Glutamatergic neuron (in vitro differentiated cells): ENCODE measurements at regions not wholly inside any gene's neighbourhood (a gene's known extent, or its start where the extent isn't known, plus 50 kb on each side); places are given as distances from the start of the nearest gene placed in this dataset.

Experiments used
- DNase-seq: peaks from one replicate; pipeline ENCODE4 v3.0.0; 2022
- H3K27ac Mint-ChIP-seq: one replicate; pipeline ENCODE4 v1.8.0; 2020; ENCODE audit warnings: mild to moderate bottlenecking, mixed read lengths, inconsistent platforms; ENCODE audit not compliant: unreplicated experiment
- H3K27me3 Mint-ChIP-seq: one replicate; pipeline ENCODE4 v1.8.0; 2020; ENCODE audit warnings: mild to moderate bottlenecking, moderate library complexity, mixed read lengths, inconsistent platforms; ENCODE audit not compliant: unreplicated experiment
- H3K36me3 Mint-ChIP-seq: one replicate; pipeline ENCODE4 v1.8.0; 2020; ENCODE audit warnings: mild to moderate bottlenecking, mixed read lengths, inconsistent platforms; ENCODE audit not compliant: unreplicated experiment
- H3K4me1 Mint-ChIP-seq: one replicate; pipeline ENCODE4 v1.8.0; 2020; ENCODE audit warnings: mild to moderate bottlenecking, low read depth, mixed read lengths, inconsistent platforms; ENCODE audit not compliant: unreplicated experiment
- H3K4me3 Mint-ChIP-seq: one replicate; pipeline ENCODE4 v1.8.0; 2020; ENCODE audit warnings: mild to moderate bottlenecking, mixed read lengths, inconsistent platforms; ENCODE audit not compliant: unreplicated experiment
- H3K9me3 Mint-ChIP-seq: one replicate; pipeline ENCODE4 v1.8.0; 2020; ENCODE audit warnings: mild to moderate bottlenecking, moderate library complexity, mixed read lengths, inconsistent platforms; ENCODE audit not compliant: unreplicated experiment
- CTCF ChIP-seq: fragments of 200-600 bp; sonication (generic); IDR thresholded peaks from one replicate; pipeline ENCODE4 v1.5.0; 2021; ENCODE audit not compliant: partially characterized antibody, unreplicated experiment

- no peak overlapping the region for H3K4me3 Mint-ChIP-seq
- no peak overlapping the region for H3K27ac Mint-ChIP-seq
- no peaks in the 10 kb centered on the region for H3K27me3 Mint-ChIP-seq
- no peak for TF ChIP-seq CTCF
- DNase-seq, result no peak
- H3K36me3 Mint-ChIP-seq, result no peaks in the 10 kb centered on the region
- H3K9me3 Mint-ChIP-seq, result no peaks in the 10 kb centered on the region
- no peaks in the 10 kb centered on the region for H3K4me1 Mint-ChIP-seq
Observed at GRCh38 chr13:67829641-67830040, 599.5 kb upstream of the PCDH9 start.

- Mint-ChIP-seq H3K4me3 (no peak overlapping the region), H3K27ac (no peak overlapping the region), H3K4me1 (no peaks in the 10 kb centered on the region), H3K27me3 (no peaks in the 10 kb centered on the region), H3K36me3 (no peaks in the 10 kb centered on the region), H3K9me3 (no peaks in the 10 kb centered on the region)
- TF ChIP-seq CTCF, result no peak
- no peak for DNase-seq
Observed at GRCh38 chr13:67827992-67828391, 597.9 kb upstream of the PCDH9 start.

- H3K9me3 Mint-ChIP-seq, result no peaks in the 10 kb centered on the region
- no peak for TF ChIP-seq CTCF
- no peaks in the 10 kb centered on the region for H3K27me3 Mint-ChIP-seq
- H3K4me3 Mint-ChIP-seq, result no peak overlapping the region
- DNase-seq, result no peak
- H3K36me3 Mint-ChIP-seq, result no peaks in the 10 kb centered on the region
- no peaks in the 10 kb centered on the region for H3K4me1 Mint-ChIP-seq
- no peak overlapping the region for H3K27ac Mint-ChIP-seq
Observed at GRCh38 chr13:67821606-67822005, 591.5 kb upstream of the PCDH9 start.

GRCh38 chr13:67806796-67807195 lies 576.7 kb upstream of the PCDH9 start:
- no peaks in the 10 kb centered on the region for H3K36me3 Mint-ChIP-seq
- H3K9me3 Mint-ChIP-seq, result no peaks in the 10 kb centered on the region
- TF ChIP-seq CTCF, result no peak
- H3K27me3 Mint-ChIP-seq, result no peaks in the 10 kb centered on the region
- DNase-seq, result no peak
- no peak overlapping the region for H3K4me3 Mint-ChIP-seq
- H3K27ac Mint-ChIP-seq, result no peak overlapping the region
- no peaks in the 10 kb centered on the region for H3K4me1 Mint-ChIP-seq

GRCh38 chr13:67803118-67803517 lies 573.0 kb upstream of the PCDH9 start:
- no peak for TF ChIP-seq CTCF
- Mint-ChIP-seq H3K4me1 (no peaks in the 10 kb centered on the region), H3K36me3 (no peaks in the 10 kb centered on the region), H3K9me3 (no peaks in the 10 kb centered on the region), H3K27me3 (no peaks in the 10 kb centered on the region), H3K27ac (no peak overlapping the region), H3K4me3 (no peak overlapping the region)
- DNase-seq, result no peak
